PC-9 (cell line): ENCODE measurements at regions not wholly inside any gene's neighbourhood (a gene's known extent, or its start where the extent isn't known, plus 50 kb on each side); places are given as distances from the start of the nearest gene placed in this dataset.

Experiments used
- BruUV-seq: library from RNA; stranded (reverse); fragments of 400-500 nt; replicated peaks from 2 replicates; lab custom pipeline; 2021; lab: Mats Ljungman, UMichigan
- CTCF ChIA-PET: fragments of 300-600 bp; sonication (Branson Sonifier 250); formaldehyde crosslinking; loops from one replicate; lab custom pipeline; 2022; ENCODE audit warnings: antibody characterized with exemption; lab: Charles Lee
- POLR2A ChIA-PET: fragments of 300-600 bp; sonication (Branson Sonifier 250); formaldehyde crosslinking; loops from one replicate; lab custom pipeline; 2022; ENCODE audit warnings: antibody characterized with exemption; ENCODE audit not compliant: unreplicated experiment; lab: Charles Lee
- DNase-seq, 2 experiments: peaks; one replicate each; pipeline versions ENCODE4 v3.0.0 to v3.0.0-alpha.2; 2015 to 2022; ENCODE audit warnings: mixed read lengths in 1 of 2
- H2AFZ ChIP-seq: fragments of 200-600 bp; sonication (generic); 2 replicates; pipeline ENCODE4 v1.8.1; 2017; ENCODE audit warnings: antibody characterized with exemption
- H3F3A ChIP-seq: fragments of 200-600 bp; sonication (generic); 2 replicates; pipeline ENCODE4 v1.8.1; 2017; ENCODE audit warnings: antibody characterized with exemption, mild to moderate bottlenecking, low read depth; ENCODE audit not compliant: insufficient read depth
- H3K27ac ChIP-seq: fragments of 200-600 bp; sonication (generic); 2 replicates; pipeline ENCODE4 v1.6.1; 2016; ENCODE audit warnings: mixed run types
- H3K27me3 ChIP-seq: fragments of 200-600 bp; sonication (generic); 2 replicates; pipeline ENCODE4 v1.6.1; 2016; ENCODE audit warnings: low read depth, mixed run types; ENCODE audit not compliant: insufficient read depth
- H3K36me3 ChIP-seq: fragments of 200-600 bp; sonication (generic); 2 replicates; pipeline ENCODE4 v1.6.1; 2016; ENCODE audit warnings: low read depth, mixed run types
- H3K4me1 ChIP-seq: fragments of 200-600 bp; sonication (generic); replicated peaks from 2 replicates; pipeline ENCODE4 v1.6.1; 2016; ENCODE audit warnings: mixed run types; ENCODE audit not compliant: insufficient read depth
- H3K4me2 ChIP-seq: fragments of 200-600 bp; sonication (generic); 2 replicates; pipeline ENCODE4 v1.6.1; 2017; ENCODE audit warnings: mixed run types
- H3K4me3 ChIP-seq: fragments of 200-600 bp; sonication (generic); 2 replicates; pipeline ENCODE4 v1.6.1; 2016; ENCODE audit warnings: mixed run types
- H3K79me2 ChIP-seq: fragments of 200-600 bp; sonication (generic); 2 replicates; pipeline ENCODE4 v1.6.1; 2017; ENCODE audit warnings: low read depth, mixed run types
- H3K9me2 ChIP-seq: fragments of 200-600 bp; sonication (generic); 2 replicates; pipeline ENCODE4 v1.8.1; 2017; ENCODE audit warnings: mild to moderate bottlenecking; ENCODE audit not compliant: insufficient read depth
- H3K9me3 ChIP-seq: fragments of 200-600 bp; sonication (generic); 2 replicates; pipeline ENCODE4 v1.8.1; 2016; ENCODE audit warnings: low read depth; ENCODE audit not compliant: insufficient read depth
- H4K20me1 ChIP-seq: fragments of 200-600 bp; sonication (generic); 2 replicates; pipeline ENCODE4 v1.8.1; 2017; ENCODE audit not compliant: insufficient read depth
- EZH2 ChIP-seq: fragments of 200-600 bp; sonication (generic); IDR thresholded peaks from 2 replicates; pipeline ENCODE4 v1.8.0; 2017; ENCODE audit warnings: antibody characterized with exemption, low read depth
- intact Hi-C: fragments of 100-400 bp; cut with micrococcal nuclease; formaldehyde crosslinking; loops from one replicate; pipeline ENCODE4 v1.10.0; 2022; ENCODE audit not compliant: unreplicated experiment
- TF ChIP-seq, protein P1 (sequence below): fragments of 200-600 bp; sonication (generic); conservative IDR thresholded peaks from 2 replicates; pipeline ENCODE4 v1.6.1; 2017; ENCODE audit warnings: mixed run types, antibody characterized with exemption, mild to moderate bottlenecking, moderate library complexity

GRCh38 chrX:16526003-16526402, 124.0 kb upstream of the S100G start:
- POLR2A ChIA-PET = no interaction called here
- DNase-seq = no peak
- no peaks in the 10 kb centered on the region for H3K9me2 ChIP-seq
- CTCF ChIA-PET = no interaction called here
- no peak overlapping the region for H3K4me3 ChIP-seq
- H3K4me1 ChIP-seq = no peaks in the 10 kb centered on the region
- no peak for TF ChIP-seq EZH2
- no TSS peak for BruUV-seq
- H3K4me2 ChIP-seq = no peak overlapping the region
- no peaks in the 10 kb centered on the region for H4K20me1 ChIP-seq
- no peaks in the 10 kb centered on the region for H3K27me3 ChIP-seq
- no peak overlapping the region for H2AFZ ChIP-seq
- H3K27ac ChIP-seq = no peak overlapping the region
- no peaks in the 10 kb centered on the region for H3K9me3 ChIP-seq
- no peaks in the 10 kb centered on the region for H3F3A ChIP-seq
- H3K36me3 ChIP-seq = no peaks in the 10 kb centered on the region
- intact Hi-C loops = no loop called here
- H3K79me2 ChIP-seq = no peaks in the 10 kb centered on the region

DNA sequence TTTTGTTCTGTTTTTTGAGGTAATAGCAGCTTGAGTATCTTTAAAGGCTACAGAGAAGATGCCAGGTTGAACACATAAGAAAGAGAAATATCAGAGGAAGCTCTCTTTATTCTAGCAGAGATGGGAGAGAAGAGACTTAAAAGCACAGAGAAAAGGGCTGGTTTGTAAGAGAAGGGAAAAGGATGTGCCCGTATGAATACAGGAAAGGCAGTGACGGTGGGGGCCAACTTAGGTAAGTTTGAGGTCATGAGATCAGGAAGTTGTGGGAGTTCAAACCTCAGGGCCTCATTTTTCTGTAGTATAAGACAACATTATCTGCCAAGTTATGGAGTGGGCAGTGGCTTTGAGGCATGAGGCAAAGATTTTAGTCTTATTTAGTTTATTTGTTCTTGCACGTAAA, 121.3 kb upstream of the S100G start:
- TF ChIP-seq, protein P1, sequence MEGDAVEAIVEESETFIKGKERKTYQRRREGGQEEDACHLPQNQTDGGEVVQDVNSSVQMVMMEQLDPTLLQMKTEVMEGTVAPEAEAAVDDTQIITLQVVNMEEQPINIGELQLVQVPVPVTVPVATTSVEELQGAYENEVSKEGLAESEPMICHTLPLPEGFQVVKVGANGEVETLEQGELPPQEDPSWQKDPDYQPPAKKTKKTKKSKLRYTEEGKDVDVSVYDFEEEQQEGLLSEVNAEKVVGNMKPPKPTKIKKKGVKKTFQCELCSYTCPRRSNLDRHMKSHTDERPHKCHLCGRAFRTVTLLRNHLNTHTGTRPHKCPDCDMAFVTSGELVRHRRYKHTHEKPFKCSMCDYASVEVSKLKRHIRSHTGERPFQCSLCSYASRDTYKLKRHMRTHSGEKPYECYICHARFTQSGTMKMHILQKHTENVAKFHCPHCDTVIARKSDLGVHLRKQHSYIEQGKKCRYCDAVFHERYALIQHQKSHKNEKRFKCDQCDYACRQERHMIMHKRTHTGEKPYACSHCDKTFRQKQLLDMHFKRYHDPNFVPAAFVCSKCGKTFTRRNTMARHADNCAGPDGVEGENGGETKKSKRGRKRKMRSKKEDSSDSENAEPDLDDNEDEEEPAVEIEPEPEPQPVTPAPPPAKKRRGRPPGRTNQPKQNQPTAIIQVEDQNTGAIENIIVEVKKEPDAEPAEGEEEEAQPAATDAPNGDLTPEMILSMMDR = no peak
- no peak for TF ChIP-seq EZH2

More for the DNA sequence above, 121.3 kb upstream of the S100G start:
- H3F3A ChIP-seq = no peaks in the 10 kb centered on the region
- DNase-seq = no peak
- H3K27me3 ChIP-seq = no peaks in the 10 kb centered on the region
- H3K9me3 ChIP-seq = no peaks in the 10 kb centered on the region
- H3K27ac ChIP-seq = no peak overlapping the region
- CTCF ChIA-PET = no interaction called here
- H4K20me1 ChIP-seq = no peaks in the 10 kb centered on the region
- intact Hi-C loops = no loop called here
- POLR2A ChIA-PET = no interaction called here
- no peaks in the 10 kb centered on the region for H3K4me1 ChIP-seq
- H2AFZ ChIP-seq = no peak overlapping the region
- H3K36me3 ChIP-seq = no peaks in the 10 kb centered on the region
- no peak overlapping the region for H3K4me3 ChIP-seq
- H3K4me2 ChIP-seq = no peak overlapping the region
- H3K9me2 ChIP-seq = no peaks in the 10 kb centered on the region
- H3K79me2 ChIP-seq = no peaks in the 10 kb centered on the region
- BruUV-seq = no TSS peak
